AG04450 (cell line): ENCODE measurements at regions not wholly inside any gene's neighbourhood (a gene's known extent, or its start where the extent isn't known, plus 50 kb on each side); places are given as distances from the start of the nearest gene placed in this dataset.

Source experiments
- CTCF ChIA-PET: fragments of 300-600, 350-600 bp; formaldehyde crosslinking; extraction: SDS; loops from one replicate; lab custom pipeline; 2022; ENCODE audit warnings: antibody characterized with exemption, inconsistent platforms; lab: Charles Lee
- POLR2A ChIA-PET: fragments of 350-600 bp; formaldehyde crosslinking; extraction: SDS; loops from one replicate; lab custom pipeline; 2021; ENCODE audit warnings: antibody characterized with exemption, inconsistent platforms; lab: Yijun Ruan, JAX
- DNase-seq: peaks from one replicate; pipeline ENCODE4 v3.0.0-alpha.2; 2011; ENCODE audit warnings: low read depth, low spot score
- H3K27ac ChIP-seq: one replicate; pipeline ENCODE4 v1.5.1; 2012; ENCODE audit warnings: low read depth, low read length, control low read depth
- H3K27me3 ChIP-seq: one replicate; pipeline ENCODE4 v1.6.0; 2012; ENCODE audit warnings: low read length; ENCODE audit not compliant: control insufficient read depth, insufficient read depth
- H3K4me3 ChIP-seq: 2 replicates; pipeline ENCODE4 v1.5.1; 2011; ENCODE audit warnings: mild to moderate bottlenecking, low read depth, low read length, control low read depth
- H3K9me3 ChIP-seq: 2 replicates; pipeline ENCODE4 v1.5.1; 2012; ENCODE audit warnings: low read length; ENCODE audit not compliant: control insufficient read depth, insufficient read depth
- TF ChIP-seq, protein P1 (sequence below): IDR thresholded peaks from 2 replicates; pipeline ENCODE4 v1.5.1; 2011; ENCODE audit warnings: low read depth, low read length, control low read depth, inconsistent platforms

DNA sequence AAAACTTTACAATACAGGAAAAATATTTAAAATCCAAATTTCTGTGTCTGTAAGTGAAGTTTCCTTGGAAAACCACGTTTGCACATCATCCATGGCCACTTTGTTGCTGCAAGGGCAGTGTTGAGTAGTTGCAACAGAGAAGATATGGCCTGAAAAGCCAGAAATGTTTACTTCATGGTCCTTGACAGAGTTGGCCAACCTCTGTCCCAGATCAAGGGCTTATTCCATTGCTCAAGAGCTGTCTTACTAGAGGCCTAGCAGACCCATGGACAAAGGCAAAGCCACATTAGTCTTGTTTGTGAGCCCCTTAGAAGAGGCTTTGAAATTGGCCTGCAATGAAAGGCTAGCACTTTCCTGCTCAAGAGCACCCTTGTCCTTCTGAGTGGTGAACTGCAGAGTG lies 119.4 kb downstream of the GAS1 start:
- Histone ChIP-seq H3K4me3 (no peak overlapping the region), H3K27ac (no peak overlapping the region), H3K27me3 (peaks cover 7% of the 10 kb centered on the region), H3K9me3 (no peaks in the 10 kb centered on the region)
- TF ChIP-seq, protein P1, sequence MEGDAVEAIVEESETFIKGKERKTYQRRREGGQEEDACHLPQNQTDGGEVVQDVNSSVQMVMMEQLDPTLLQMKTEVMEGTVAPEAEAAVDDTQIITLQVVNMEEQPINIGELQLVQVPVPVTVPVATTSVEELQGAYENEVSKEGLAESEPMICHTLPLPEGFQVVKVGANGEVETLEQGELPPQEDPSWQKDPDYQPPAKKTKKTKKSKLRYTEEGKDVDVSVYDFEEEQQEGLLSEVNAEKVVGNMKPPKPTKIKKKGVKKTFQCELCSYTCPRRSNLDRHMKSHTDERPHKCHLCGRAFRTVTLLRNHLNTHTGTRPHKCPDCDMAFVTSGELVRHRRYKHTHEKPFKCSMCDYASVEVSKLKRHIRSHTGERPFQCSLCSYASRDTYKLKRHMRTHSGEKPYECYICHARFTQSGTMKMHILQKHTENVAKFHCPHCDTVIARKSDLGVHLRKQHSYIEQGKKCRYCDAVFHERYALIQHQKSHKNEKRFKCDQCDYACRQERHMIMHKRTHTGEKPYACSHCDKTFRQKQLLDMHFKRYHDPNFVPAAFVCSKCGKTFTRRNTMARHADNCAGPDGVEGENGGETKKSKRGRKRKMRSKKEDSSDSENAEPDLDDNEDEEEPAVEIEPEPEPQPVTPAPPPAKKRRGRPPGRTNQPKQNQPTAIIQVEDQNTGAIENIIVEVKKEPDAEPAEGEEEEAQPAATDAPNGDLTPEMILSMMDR: no peak
- DNase-seq: no peak
- ChIA-PET POLR2A (no interaction called here), CTCF (no interaction called here)

DNA sequence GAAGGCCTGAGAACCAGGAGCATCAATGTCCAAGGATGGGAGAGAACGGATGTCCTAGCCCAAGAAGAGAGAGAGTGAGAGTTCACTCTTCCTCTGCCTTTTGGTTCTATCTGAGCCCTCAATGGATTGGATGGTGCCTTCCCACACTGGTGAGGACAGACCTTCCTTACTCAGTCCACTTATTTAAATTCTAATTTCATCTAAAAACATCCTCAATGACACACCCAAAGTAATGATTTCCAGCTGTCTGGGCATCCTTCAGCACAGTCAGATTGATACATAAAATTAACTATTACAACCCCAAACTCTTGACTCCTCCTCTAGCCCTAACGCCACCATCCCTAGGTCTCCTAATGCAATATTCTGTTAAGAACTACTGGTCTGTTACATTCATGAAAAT lies 122.0 kb downstream of the GAS1 start:
- TF ChIP-seq, protein P1: no peak
- POLR2A ChIA-PET: no interaction called here
- no peak for DNase-seq
- H3K4me3 ChIP-seq: no peak overlapping the region
- peaks cover 7% of the 10 kb centered on the region for H3K27me3 ChIP-seq
- no peaks in the 10 kb centered on the region for H3K9me3 ChIP-seq
- H3K27ac ChIP-seq: no peak overlapping the region
- CTCF ChIA-PET: no interaction called here

DNA sequence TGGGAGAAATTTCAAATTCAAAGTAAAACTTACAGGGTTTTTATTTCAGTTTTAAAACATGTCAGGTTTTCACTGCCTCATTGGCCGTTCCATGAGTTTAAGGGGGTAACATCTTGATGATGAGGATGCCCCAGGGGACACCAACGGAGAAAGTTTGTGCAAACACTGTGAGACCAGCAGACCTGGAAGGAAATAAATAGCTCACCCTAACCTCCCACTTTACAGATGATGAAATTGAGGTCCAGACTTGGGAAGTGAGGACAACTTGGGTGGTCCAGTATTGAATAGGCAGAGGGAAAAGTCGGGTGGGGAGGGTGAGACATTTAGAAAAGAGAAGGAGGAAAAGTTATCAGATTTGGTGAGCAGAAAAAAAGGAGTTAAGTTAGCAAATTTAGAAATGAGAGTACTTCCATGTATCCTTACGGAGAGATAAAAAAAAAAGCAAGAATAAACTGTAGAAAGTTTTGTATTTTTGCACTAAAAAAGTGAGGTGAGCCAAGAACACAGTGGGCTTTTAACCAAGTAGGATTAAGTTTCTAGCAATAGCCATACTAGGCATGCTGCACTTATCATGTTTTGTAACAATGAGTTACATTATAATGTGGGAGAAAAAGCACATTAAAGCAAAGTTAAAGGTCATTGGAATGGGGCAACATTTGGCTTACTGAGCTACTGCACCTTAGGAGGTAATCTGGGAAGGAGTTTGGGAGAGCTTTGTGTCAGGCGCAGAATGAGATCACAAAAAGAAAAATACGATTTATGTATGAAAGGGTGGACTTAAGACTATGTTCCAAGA lies 125.1 kb downstream of the GAS1 start:
- H3K27me3 ChIP-seq: peaks cover 7% of the 10 kb centered on the region
- ChIA-PET POLR2A (interaction anchor here (0.5 kb wide), 1 partner anchor 91 kb away, joined by 3 read pairs; no protein-coding TSS in a partner anchor), CTCF (interaction anchor here (0.5 to 1.5 kb wide), 3 partner anchors 185 to 335 kb away, joined by 3 to 4 read pairs (median 3); no protein-coding TSS in a partner anchor)
- H3K9me3 ChIP-seq: peaks cover 10% of the 10 kb centered on the region
- H3K4me3 ChIP-seq: no peak overlapping the region
- no peak overlapping the region for H3K27ac ChIP-seq
- TF ChIP-seq, protein P1: no peak
- no peak for DNase-seq

DNA sequence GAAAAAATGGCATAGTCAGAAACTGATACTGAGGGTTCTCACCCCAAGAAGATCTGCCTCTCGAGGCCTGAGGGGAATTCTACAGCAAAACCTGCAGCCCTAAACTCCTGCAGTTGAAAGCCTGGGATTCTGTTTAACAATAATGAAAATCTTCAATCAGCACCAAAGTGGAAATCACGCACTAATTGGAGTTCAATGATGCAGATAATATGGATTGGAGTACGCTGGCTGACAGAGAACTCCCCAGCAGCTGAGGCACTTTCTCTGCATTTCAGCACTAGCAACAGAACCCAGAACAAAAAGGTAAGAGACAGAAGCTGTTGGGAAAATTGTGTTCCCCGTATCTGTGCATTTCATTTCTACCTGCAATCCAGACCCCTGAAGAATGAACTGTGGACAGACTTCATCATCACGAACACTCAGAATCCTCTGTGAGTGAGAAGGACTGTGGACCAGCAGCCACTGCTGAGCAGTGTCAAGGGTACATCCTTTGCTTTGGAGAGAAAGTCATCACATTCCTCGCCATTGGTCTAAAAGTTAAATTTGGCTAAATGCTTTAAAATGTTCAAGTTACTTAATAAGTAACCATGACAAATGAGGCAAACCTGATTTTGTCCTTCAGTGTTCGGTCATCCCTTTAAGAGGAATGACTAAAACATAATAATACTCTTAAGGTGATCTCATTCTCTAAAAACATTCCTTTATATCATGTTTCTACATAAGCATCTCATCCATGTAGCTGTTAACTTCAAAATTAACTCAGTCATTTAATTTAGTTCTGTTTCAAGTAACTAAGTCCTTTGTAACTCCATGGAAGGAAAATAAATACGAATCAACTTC lies 126.1 kb downstream of the GAS1 start:
- CTCF ChIA-PET: interaction anchor here (0.6 to 1.5 kb wide), 3 partner anchors 184 to 334 kb away, joined by 3 to 4 read pairs (median 4); no protein-coding TSS in a partner anchor
- POLR2A ChIA-PET: no interaction called here
- H3K9me3 ChIP-seq: peaks cover 10% of the 10 kb centered on the region
- H3K27ac ChIP-seq: no peak overlapping the region
- H3K4me3 ChIP-seq: no peak overlapping the region
- DNase-seq: no peak
- H3K27me3 ChIP-seq: peaks cover 6% of the 10 kb centered on the region
- TF ChIP-seq, protein P1: no peak

DNA sequence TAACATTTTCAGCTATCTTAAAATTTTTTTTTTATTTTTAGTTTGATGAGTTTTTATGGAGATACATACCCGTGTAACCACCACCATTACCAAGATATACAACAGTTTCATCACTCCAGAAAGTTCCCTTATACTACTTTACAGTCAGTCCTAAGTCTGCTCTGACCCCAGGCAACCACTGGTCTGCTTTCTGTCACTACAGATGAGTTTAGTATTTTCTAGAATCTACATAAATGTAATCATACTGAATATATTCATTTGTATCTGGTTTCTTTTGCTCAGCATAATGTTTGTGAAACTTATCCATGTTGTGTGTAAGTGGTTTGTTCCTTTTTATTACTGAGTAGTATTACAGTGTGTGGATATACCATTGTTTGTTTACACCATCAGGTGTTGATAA lies 127.8 kb downstream of the GAS1 start:
- TF ChIP-seq, protein P1: no peak
- ChIA-PET CTCF (interaction anchor here (0.6 kb wide), 1 partner anchor 38 kb away, joined by 3 read pairs; no protein-coding TSS in a partner anchor), POLR2A (no interaction called here)
- H3K9me3 ChIP-seq: peaks cover 10% of the 10 kb centered on the region
- H3K4me3 ChIP-seq: no peak overlapping the region
- no peaks in the 10 kb centered on the region for H3K27me3 ChIP-seq
- no peak for DNase-seq
- H3K27ac ChIP-seq: no peak overlapping the region
